Colonic mucosa (tissue), 4 donors: ENCODE measurements at regions not wholly inside any gene's neighbourhood (a gene's known extent, or its start where the extent isn't known, plus 50 kb on each side); places are given as distances from the start of the nearest gene placed in this dataset.

ENCODE experiments used
- DNase-seq: peaks from one replicate; pipeline ENCODE4 v3.0.0-alpha.2; 2020
- H3K27ac ChIP-seq: fragments of 200-600 bp; one replicate; pipeline ENCODE4 v1.8.0; 2021
- H3K27me3 ChIP-seq: fragments of 200-600 bp; one replicate; pipeline ENCODE4 v1.8.0; 2021
- H3K36me3 ChIP-seq: fragments of 200-600 bp; one replicate; pipeline ENCODE4 v1.8.0; 2021
- H3K4me1 ChIP-seq: fragments of 200-600 bp; one replicate; pipeline ENCODE4 v1.8.0; 2021; ENCODE audit warnings: mild to moderate bottlenecking
- H3K4me3 ChIP-seq: fragments of 200-600 bp; one replicate; pipeline ENCODE4 v1.8.0; 2021
- H3K9ac ChIP-seq, 2 donors: one replicate each; pipeline ENCODE4 v1.7.0; 2013; ENCODE audit warnings: control low read depth in 2 of 2, low read depth in 2 of 2, low read length in 2 of 2
- H3K9me3 ChIP-seq: fragments of 200-600 bp; one replicate; pipeline ENCODE4 v1.8.0; 2021
- intact Hi-C: fragments of 100-400 bp; cut with DNase I; formaldehyde crosslinking; loops from one replicate; pipeline ENCODE4 v1.14.1; 2022
- TF ChIP-seq, protein P1 (sequence below): fragments of 200-600 bp; IDR thresholded peaks from one replicate; pipeline ENCODE4 v1.8.0; 2022; ENCODE audit warnings: antibody characterized with exemption, mild to moderate bottlenecking
- donor health status: healthy.
- donor health status: DM: no; HTN: no; CAD: no.
- donor health status: DM: no; HTN: no; CAD: no.

DNA sequence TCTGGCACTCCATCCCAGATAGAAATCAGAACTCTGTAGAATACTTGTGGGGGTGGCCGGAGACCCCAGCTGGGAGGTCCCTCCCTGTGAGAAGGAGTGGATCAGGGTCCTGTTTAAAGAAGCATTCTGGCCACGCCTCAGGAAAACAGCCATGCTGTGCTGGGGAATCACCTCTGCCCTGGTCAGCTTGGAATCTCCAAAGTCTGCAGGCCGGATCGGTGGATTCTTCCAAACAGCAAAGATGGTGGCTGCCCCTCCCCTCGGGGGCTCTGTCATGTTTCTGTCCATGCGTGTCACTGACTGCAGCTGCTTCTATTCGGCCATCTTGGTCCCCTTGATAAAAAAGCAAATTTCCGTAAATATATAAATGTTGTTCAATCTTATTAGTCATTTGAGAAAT, 365.9 kb downstream of the JRKL start:
- DNase-seq = no peak
- TF ChIP-seq, protein P1, sequence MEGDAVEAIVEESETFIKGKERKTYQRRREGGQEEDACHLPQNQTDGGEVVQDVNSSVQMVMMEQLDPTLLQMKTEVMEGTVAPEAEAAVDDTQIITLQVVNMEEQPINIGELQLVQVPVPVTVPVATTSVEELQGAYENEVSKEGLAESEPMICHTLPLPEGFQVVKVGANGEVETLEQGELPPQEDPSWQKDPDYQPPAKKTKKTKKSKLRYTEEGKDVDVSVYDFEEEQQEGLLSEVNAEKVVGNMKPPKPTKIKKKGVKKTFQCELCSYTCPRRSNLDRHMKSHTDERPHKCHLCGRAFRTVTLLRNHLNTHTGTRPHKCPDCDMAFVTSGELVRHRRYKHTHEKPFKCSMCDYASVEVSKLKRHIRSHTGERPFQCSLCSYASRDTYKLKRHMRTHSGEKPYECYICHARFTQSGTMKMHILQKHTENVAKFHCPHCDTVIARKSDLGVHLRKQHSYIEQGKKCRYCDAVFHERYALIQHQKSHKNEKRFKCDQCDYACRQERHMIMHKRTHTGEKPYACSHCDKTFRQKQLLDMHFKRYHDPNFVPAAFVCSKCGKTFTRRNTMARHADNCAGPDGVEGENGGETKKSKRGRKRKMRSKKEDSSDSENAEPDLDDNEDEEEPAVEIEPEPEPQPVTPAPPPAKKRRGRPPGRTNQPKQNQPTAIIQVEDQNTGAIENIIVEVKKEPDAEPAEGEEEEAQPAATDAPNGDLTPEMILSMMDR = no peak
- Histone ChIP-seq H3K9ac (no peak overlapping the region), H3K4me3 (no peak overlapping the region), H3K9me3 (no peaks in the 10 kb centered on the region), H3K4me1 (no peaks in the 10 kb centered on the region), H3K36me3 (no peaks in the 10 kb centered on the region), H3K27me3 (no peaks in the 10 kb centered on the region), H3K27ac (no peak overlapping the region)
- intact Hi-C loops = no loop called here

DNA sequence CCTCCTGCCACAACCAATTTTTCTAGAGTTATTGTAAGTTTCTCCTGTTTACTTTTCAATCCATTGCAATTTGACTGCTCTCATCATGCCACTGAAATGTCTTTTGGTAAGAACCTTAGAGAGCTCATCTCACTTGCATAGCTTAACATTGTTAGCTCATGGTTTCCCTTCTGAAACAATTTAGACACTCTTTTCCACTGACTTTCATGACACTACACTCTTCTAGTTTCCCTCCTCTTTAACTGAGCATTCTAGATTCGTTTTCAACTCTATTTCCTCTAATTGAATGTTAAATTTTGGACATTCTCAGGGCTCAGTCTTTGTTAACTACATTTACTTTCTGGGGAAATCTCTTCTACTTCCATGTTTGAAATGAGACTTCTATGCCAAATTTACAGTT, 369.1 kb downstream of the JRKL start:
- TF ChIP-seq, protein P1 = no peak
- DNase-seq = no peak
- Histone ChIP-seq H3K9me3 (no peaks in the 10 kb centered on the region), H3K9ac (no peak overlapping the region), H3K4me1 (no peaks in the 10 kb centered on the region), H3K27me3 (no peaks in the 10 kb centered on the region), H3K4me3 (no peak overlapping the region), H3K27ac (no peak overlapping the region), H3K36me3 (no peaks in the 10 kb centered on the region)
- intact Hi-C loops = no loop called here

DNA sequence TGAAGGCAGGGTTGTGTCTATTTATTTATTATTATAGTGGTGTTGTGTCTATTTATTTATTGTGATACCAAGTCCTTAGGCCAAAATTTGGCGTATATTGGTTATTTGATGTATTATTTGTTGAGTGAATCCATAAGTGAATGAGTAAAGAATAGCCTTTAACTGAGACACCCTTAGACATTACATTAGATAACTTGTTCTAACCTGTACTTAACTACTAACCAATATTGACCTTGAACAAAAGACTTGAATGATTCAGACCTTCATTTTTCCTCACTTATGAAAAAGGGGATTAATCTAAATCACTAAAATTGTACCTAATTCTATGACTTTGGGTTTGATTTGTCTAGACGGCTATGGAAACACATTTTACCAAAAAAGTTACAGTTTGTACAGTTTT, 370.5 kb downstream of the JRKL start:
- no peaks in the 10 kb centered on the region for H3K4me1 ChIP-seq
- TF ChIP-seq, protein P1 = no peak
- intact Hi-C loops = no loop called here
- no peaks in the 10 kb centered on the region for H3K36me3 ChIP-seq
- no peaks in the 10 kb centered on the region for H3K9me3 ChIP-seq
- no peak for DNase-seq
- no peak overlapping the region for H3K4me3 ChIP-seq
- no peak overlapping the region for H3K9ac ChIP-seq
- no peak overlapping the region for H3K27ac ChIP-seq
- H3K27me3 ChIP-seq = no peaks in the 10 kb centered on the region

DNA sequence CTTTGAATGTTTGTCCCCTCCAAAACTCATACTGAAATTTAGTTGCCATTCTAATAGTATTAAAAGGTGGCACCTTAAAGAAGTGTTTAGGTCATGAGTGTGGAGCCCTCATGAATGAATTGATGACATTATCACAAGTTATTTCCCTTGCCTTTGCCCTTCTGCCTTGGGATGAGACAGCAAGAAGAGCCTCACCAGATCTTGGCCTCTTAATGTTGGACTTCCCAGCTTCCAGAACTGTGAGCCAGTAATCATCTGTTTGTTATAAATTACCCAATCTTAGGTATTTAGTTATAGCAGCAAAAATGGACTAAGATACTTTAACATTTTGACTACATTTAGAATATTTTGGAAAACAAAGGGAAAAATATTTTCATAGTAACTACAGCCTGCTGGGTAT, 371.0 kb downstream of the JRKL start:
- DNase-seq = no peak
- no peak overlapping the region for H3K4me3 ChIP-seq
- no peaks in the 10 kb centered on the region for H3K36me3 ChIP-seq
- no peak overlapping the region for H3K27ac ChIP-seq
- no peaks in the 10 kb centered on the region for H3K9me3 ChIP-seq
- no peaks in the 10 kb centered on the region for H3K27me3 ChIP-seq
- no peaks in the 10 kb centered on the region for H3K4me1 ChIP-seq
- intact Hi-C loops = no loop called here
- no peak overlapping the region for H3K9ac ChIP-seq
- TF ChIP-seq, protein P1 = no peak

DNA sequence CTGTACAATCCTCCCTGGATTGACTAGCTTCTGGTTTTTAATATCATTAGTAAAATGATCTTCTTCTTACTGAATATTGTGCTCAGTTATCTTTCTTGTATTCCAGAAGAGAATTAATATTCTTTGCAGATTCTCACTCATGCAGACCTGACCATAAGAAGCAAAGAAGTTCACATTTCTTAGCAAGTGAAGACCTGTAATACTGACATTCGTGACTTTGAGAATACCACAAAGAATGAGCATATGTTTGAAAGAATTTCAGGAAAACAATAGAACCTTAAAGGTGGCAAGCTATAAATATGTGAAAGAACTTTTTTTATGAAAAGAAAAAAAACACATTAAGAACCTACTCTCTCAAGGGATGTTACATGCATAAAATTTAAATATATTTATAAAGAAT, 371.6 kb downstream of the JRKL start:
- intact Hi-C loops = no loop called here
- H3K4me3 ChIP-seq = no peak overlapping the region
- no peaks in the 10 kb centered on the region for H3K36me3 ChIP-seq
- DNase-seq = no peak
- TF ChIP-seq, protein P1 = no peak
- H3K27ac ChIP-seq = no peak overlapping the region
- H3K4me1 ChIP-seq = no peaks in the 10 kb centered on the region
- no peaks in the 10 kb centered on the region for H3K9me3 ChIP-seq
- H3K9ac ChIP-seq = no peak overlapping the region
- H3K27me3 ChIP-seq = no peaks in the 10 kb centered on the region

DNA sequence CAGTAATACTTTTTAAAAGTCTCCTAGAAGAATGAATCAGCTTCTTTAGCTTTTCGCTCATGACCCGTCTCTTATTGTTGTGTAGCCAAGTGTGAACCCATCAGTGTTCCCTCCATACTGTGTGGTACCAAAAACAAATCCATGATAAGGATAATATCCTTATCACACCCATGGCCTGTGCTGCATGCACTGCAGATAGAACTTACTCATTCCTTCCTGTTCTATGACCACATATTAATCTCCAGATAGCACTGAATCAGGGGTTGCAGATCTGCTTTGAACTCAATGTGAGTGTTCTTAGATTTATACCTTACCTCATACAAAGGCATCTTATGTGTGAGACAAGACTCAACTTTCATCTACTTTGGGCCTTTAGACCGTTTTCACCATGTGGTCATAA, 373.4 kb downstream of the JRKL start:
- intact Hi-C loops = no loop called here
- TF ChIP-seq, protein P1 = no peak
- H3K9me3 ChIP-seq = no peaks in the 10 kb centered on the region
- no peak overlapping the region for H3K27ac ChIP-seq
- DNase-seq = no peak
- H3K36me3 ChIP-seq = no peaks in the 10 kb centered on the region
- H3K27me3 ChIP-seq = no peaks in the 10 kb centered on the region
- H3K4me3 ChIP-seq = no peak overlapping the region
- H3K4me1 ChIP-seq = no peaks in the 10 kb centered on the region
- no peak overlapping the region for H3K9ac ChIP-seq
